GM21515 (cell line): ENCODE measurements at regions not wholly inside any gene's neighbourhood (a gene's known extent, or its start where the extent isn't known, plus 50 kb on each side); places are given as distances from the start of the nearest gene placed in this dataset.

ENCODE experiments used
- ATAC-seq: cut with Tn5 transposase; IDR thresholded peaks from one replicate; pipeline ENCODE4 v1.9.1; 2021; ENCODE audit not compliant: unreplicated experiment

GRCh38 chr2:15763822-15764682 lies 172.4 kb downstream of the DDX1 start:
- no peak for ATAC-seq

DNA sequence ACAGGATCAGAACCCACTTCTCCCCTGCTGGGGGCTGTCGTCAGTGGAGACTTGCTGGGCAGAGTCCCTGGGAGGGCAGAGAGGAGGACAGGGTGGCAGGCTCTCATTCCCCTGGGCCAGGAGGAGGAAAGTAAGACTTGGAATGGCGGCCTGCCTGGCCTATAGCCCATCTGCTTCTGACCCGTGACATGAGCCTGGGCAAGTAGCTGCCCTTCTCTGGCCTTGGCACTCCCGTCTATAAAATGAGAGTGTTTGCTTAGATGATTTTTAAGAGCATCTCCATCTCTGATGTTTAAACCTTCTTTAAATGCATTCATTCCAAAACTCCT lies 173.0 kb downstream of the DDX1 start:
- no peak for ATAC-seq

- ATAC-seq: no peak
These were observed 173.5 kb downstream of the DDX1 start for GRCh38 chr2:15765211-15765610.

DNA sequence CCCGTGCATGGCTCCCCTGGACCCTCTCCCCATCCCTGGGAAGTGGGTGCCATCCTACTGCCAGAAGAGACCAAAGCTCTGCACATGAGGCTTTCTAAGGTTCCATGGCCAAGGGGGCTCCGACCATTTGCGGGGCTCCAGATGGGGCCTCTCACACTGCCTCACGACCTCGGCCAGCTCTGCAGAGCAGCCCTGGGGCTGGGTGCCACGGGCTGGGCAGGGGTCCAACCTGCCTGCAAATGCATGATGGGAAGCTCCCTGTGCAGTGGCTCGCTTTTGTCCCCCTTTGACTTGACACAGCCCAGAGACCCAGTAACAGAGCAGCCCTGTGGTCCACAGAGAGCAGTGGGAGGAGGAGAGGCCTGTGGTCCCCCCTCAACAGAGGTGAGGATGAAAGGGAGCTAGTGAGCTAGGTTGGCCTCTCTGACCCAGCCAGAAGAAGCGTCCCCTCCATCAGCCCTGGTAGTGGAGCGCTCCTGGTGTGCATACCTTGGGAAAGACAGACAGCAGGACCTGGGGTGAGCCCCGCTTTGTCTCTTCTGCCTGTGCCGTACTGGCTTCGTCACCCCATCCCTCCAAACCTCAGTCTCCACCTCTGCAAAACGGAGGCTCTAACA lies 174.1 kb downstream of the DDX1 start:
- ATAC-seq: no peak

DNA sequence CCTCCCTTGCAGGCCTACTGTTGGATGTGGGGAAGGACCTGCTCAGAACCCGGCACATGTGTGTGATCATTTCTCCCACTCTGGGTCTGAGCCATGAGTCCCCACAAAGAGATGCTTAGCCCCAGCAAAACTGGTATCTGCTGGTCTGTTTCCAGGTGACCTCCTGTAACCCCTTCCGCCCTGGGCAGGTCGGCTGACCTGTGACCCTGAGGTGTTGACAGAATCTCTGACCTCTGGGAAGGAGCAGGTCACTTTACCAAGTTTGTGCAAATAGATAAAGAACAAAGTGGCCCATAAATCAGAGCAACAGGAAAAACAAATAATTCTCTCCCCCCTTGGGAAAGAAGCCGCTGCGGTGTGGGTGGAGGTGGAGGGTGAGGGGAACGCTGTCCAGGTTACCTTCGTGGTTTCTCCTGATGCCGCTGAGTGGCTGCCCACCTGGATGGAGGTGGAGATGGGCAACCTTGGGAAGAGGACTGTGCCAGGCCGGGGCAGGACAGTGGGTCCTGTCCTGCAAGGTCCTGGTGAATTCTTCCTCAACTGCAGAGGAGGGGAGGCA lies 174.0 kb upstream of the MYCN start:
- ATAC-seq: no peak

- no peak for ATAC-seq
These were observed 173.3 kb upstream of the MYCN start for GRCh38 chr2:15766911-15767597.

- ATAC-seq: no peak
These were observed 172.7 kb upstream of the MYCN start for GRCh38 chr2:15767679-15768078.

DNA sequence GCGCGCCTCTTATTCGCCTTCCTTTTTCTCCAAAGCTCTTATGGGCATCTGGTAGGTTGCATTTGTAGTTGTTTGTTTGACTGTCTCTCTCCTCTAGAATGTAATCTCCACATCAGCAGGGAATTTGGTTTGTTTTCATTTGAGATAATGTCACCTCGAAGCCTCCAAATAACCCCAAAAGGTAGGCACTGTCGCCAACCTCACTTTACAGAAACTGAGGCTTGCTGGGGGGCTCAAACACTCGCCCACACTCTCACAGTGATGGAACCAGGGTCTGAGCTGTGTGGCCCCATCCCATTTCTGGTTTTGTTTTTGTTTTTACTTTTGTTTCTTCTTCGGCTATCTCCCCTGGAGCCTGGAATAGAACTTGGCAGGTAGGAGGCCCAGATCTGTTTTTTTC lies 172.2 kb upstream of the MYCN start:
- no peak for ATAC-seq

DNA sequence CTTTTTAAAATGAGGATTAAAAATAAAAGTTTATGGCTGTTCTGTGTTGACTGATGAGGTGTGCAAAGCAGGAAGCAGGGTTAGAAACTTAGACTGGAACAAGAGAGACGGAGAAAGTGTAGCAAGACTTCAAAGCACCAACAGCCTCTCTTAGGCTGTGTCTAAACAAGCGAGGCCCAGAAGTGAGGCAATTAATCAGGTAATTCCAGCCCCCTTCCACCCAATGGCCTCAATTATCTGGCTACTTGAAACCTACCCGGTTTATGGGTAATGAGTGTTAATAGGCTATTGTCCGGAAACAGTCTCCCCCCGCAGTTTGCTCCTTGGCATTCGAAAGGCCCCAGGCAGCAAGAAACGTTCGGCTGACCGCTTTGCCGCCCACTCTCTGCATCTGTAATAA lies 171.7 kb upstream of the MYCN start:
- ATAC-seq: no peak

DNA sequence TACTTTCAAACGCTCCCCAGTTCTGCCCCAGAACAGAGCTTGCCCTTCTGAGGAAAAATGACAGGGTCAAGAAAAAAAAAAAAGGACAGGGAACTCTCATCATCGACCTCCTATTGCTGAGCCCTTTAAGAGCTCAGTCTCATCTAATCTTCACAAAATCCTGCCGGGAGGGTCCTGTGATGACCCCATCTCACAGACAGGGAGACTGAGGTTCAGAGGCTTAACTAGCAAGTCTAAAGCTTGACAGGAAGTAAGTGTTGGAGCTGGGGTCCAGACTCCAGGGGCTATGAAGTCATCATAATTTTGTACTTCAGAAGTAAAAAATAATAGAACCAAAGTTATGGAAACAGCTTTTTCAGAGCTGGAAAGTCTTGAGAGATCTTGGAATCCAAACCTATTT lies 171.1 kb upstream of the MYCN start:
- no peak for ATAC-seq

DNA sequence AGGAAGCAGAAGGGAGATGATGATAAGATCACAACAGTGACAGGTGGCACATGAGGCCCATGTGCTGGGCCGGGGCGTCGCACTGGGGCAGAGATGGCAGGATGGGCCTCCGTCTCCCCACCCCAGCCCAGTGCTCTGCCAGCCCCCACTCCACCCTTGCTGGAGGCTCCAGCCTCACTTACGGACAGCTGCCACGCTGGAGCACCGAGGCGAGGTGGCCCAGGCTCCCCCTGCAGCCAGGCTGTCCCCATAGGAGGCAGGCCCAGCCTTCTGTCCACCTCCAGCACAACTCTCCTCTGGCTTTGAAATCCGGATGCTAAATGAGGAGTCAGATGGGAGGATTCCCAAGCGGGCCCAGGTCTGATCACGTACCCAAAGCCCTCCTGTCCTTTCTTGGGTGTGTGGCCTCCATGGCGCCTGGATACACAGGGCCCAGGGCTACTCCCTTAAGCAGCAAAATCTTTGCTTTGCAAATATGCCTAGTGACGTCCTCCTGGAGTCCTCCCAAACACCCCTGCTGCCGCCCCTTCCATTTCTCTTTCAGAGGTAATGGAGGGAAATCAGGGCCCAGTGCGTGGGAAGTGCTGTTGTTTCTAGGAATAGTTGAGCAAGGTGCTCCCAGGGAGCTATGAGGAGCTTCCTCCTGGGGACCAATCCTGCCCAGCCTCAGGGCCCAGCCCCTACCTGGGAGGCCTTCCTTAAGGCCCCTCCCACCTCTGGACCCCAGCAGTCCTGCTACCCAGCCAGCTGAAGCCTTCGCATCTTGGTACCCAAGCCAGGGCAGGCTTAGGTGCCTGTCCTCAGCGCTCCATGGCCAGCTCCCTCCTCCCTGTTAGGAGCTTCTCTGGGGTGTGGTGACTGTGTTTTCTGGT lies 170.4 kb upstream of the MYCN start:
- no peak for ATAC-seq

GRCh38 chr2:15770606-15771005 lies 169.7 kb upstream of the MYCN start:
- no peak for ATAC-seq

DNA sequence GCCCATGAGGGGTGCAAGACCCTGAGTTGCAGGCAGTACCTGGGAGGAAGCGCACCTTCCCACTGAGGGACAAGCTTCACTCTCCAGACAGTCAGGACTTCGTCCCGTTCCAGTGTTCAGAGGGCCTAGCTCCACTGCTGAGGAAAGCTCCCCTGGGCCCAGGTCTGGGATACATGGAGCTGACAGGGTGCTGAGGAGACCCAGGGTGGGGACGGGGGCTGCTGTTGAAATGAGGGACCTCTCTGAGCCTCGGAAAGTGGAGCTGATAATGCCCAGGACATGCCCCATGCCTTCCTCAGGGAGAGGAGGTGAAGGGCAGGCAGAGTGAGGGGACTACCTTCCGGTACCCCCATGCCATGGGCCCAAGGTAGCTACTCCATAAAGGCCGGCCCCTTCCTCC lies 169.2 kb upstream of the MYCN start:
- no peak for ATAC-seq

GRCh38 chr2:15772086-15772595 lies 168.2 kb upstream of the MYCN start:
- no peak for ATAC-seq

DNA sequence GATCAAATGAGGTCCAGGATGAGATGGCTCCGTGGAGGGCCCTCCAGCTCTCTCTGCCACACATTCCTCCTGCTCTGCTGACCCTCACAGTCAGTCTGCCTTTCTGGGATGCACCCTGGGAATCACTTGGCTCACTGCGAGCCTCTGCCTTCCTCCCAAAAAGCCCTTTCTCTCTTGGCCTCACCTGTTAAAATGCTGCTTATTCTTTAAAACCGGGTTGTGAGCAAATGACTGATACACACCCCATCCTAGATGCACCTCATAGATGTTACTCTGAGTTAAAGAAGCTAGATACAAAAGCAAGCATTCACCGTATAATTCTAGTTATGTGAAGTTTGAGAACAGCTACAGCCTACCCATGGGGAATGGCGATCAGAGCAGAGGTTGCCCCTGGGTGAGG lies 167.7 kb upstream of the MYCN start:
- ATAC-seq: no peak

GRCh38 chr2:15773204-15773603 lies 167.1 kb upstream of the MYCN start:
- no peak for ATAC-seq

DNA sequence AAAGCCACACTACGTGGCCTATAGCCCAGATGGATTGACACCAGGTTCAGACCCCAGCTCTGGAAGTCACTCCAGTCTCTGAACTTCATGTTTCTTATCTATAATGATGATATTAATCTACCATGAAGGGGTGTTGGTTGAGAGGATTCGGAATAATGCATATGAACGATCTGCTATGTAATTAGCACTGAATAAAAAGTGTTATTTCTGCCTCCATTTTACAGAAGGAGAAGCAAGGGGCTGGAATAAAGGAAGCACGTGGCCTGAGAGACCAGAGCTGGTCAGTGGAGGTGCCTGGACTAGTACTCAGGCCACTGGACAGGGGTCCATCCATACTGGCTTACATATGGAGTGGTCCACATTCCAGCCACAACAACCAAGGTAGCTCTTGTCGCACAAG lies 166.5 kb upstream of the MYCN start:
- ATAC-seq: no peak

DNA sequence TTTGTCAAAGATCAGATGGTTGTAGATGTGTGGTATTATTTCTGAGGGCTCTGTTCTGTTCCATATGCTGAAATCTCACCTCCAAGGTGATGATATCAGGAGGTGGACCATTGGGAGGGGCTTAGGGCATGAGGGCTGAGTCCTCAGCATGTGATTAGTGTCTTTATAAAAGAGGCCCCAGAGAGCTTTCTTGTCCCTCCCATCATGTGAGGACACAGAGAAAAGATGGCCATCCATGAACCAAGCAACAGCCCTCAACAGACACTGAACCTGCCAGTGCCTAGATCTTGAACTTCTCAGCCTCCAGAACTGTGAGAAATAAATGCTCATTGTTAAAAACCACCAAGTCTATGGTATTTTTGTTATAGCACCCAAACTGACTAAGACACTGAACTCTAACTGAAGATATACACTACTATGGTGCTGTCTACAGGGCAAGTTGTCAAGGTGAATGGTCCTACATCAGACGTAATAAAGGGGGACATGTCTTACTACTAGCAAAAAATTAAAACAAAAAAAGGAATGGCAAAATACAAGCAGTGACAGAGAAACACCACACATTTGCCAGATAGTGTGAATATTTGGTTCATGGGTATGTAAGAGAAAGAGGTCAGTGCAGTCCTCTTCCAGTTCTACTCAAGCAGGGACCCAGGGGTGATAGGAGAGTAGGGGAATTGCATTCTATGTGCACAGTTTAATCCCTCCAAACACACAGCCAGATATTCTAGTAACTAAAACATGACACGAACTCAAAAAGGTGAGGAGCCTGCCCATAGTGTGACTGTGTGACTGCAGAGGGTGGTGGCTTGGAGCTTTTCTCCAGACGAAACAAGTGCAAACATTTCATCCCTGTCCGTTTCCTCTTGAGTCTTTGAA lies 164.4 kb upstream of the MYCN start:
- ATAC-seq: no peak

- ATAC-seq: no peak
These were observed 163.8 kb upstream of the MYCN start for GRCh38 chr2:15776629-15776919.
